Mucosa of descending colon (tissue), 3 donors: ENCODE measurements at regions not wholly inside any gene's neighbourhood (a gene's known extent, or its start where the extent isn't known, plus 50 kb on each side); places are given as distances from the start of the nearest gene placed in this dataset.
"Not testable (repeated sequence)": the region's sequence is repeated elsewhere in the genome, so short reads cannot be mapped to it uniquely, and the experiment has no call there.

Experiments used
- ATAC-seq: fragments of 200-7000 bp; cut with Tn5 transposase; one replicate; pipeline ENCODE4 v1.9.1; 2020; ENCODE audit warnings: mild to moderate bottlenecking, moderate library complexity
- DNase-seq, 3 donors: peaks; one replicate each; pipeline ENCODE4 v3.0.0-alpha.2; 2020
- H3K36me3 ChIP-seq: fragments of 200-600 bp; one replicate; pipeline ENCODE4 v1.8.0; 2021; ENCODE audit warnings: low read depth, mild to moderate bottlenecking
- H3K4me1 ChIP-seq: fragments of 200-600 bp; one replicate; pipeline ENCODE4 v1.8.0; 2021; ENCODE audit warnings: low read depth, mild to moderate bottlenecking
- H3K4me3 ChIP-seq: fragments of 200-600 bp; one replicate; pipeline ENCODE4 v1.8.0; 2021; ENCODE audit warnings: mild to moderate bottlenecking
- H3K9me3 ChIP-seq: fragments of 200-600 bp; one replicate; pipeline ENCODE4 v1.8.0; 2021; ENCODE audit warnings: mild to moderate bottlenecking
- intact Hi-C, 2 donors: fragments of 100-400 bp; cut with DNase I in 1 of 2; cut with micrococcal nuclease in 1 of 2; formaldehyde crosslinking; loops; one replicate each; pipeline versions ENCODE4 v1.11.0 to v1.11.1; 2022; cut with DNase I, micrococcal nuclease
- TF ChIP-seq, protein P1 (sequence below): fragments of 200-600 bp; IDR thresholded peaks from one replicate; pipeline ENCODE4 v1.8.0; 2022; ENCODE audit warnings: antibody characterized with exemption, mild to moderate bottlenecking
- donor health status: DM: no; HTN: no; CAD: no; lungs with moderate emphysema.
- donor health status: DM: no; HTN: no; CAD: no.
- donor health status: DM: no; HTN: yes; CAD: no.

- no peak for DNase-seq
- no peak for ATAC-seq
- intact Hi-C loops = no loop called here
- Histone ChIP-seq H3K9me3 (peaks cover 31% of the 10 kb centered on the region), H3K4me3 (no peak overlapping the region), H3K4me1 (no peaks in the 10 kb centered on the region), H3K36me3 (no peaks in the 10 kb centered on the region)
- TF ChIP-seq, protein P1, sequence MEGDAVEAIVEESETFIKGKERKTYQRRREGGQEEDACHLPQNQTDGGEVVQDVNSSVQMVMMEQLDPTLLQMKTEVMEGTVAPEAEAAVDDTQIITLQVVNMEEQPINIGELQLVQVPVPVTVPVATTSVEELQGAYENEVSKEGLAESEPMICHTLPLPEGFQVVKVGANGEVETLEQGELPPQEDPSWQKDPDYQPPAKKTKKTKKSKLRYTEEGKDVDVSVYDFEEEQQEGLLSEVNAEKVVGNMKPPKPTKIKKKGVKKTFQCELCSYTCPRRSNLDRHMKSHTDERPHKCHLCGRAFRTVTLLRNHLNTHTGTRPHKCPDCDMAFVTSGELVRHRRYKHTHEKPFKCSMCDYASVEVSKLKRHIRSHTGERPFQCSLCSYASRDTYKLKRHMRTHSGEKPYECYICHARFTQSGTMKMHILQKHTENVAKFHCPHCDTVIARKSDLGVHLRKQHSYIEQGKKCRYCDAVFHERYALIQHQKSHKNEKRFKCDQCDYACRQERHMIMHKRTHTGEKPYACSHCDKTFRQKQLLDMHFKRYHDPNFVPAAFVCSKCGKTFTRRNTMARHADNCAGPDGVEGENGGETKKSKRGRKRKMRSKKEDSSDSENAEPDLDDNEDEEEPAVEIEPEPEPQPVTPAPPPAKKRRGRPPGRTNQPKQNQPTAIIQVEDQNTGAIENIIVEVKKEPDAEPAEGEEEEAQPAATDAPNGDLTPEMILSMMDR = no peak
Observed at GRCh38 chr6:86629123-86629522, 308.2 kb upstream of the HTR1E start.

- Histone ChIP-seq H3K4me1 (no peaks in the 10 kb centered on the region), H3K36me3 (no peaks in the 10 kb centered on the region), H3K4me3 (no peak overlapping the region), H3K9me3 (peaks cover 52% of the 10 kb centered on the region)
- intact Hi-C loops = no loop called here
- no peak for DNase-seq
- ATAC-seq = no peak
- TF ChIP-seq, protein P1 = no peak
Observed at GRCh38 chr6:86619428-86619827, 317.9 kb upstream of the HTR1E start.

DNA sequence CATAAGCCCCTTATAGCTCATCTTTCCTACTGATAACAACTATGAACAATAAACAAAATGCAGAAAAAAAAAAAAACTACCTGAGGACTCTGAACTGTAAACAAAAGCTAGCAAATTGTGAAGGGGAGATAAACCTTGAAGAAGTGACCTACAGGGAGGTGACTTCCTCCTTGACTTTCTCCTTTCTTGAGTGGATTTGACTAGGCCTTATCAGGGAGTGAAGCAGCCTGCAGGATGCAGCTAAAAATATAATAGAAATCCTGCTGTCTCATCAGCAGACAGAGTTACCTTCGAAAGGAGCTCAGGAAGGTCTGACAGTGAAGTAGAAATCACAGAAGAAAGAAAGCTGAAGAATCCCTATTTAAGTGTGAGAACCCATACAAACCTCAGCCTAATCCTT, 322.0 kb upstream of the HTR1E start:
- no peak for ATAC-seq
- H3K4me1 ChIP-seq = no peaks in the 10 kb centered on the region
- no peak overlapping the region for H3K4me3 ChIP-seq
- TF ChIP-seq, protein P1 = no peak
- H3K36me3 ChIP-seq = no peaks in the 10 kb centered on the region
- peaks cover 36% of the 10 kb centered on the region for H3K9me3 ChIP-seq
- no peak for DNase-seq
- intact Hi-C loops = no loop called here

- intact Hi-C loops = no loop called here
- no peak for ATAC-seq
- no peak for DNase-seq
- H3K36me3 ChIP-seq = no peaks in the 10 kb centered on the region
- H3K9me3 ChIP-seq = peaks cover 29% of the 10 kb centered on the region
- no peak overlapping the region for H3K4me3 ChIP-seq
- no peaks in the 10 kb centered on the region for H3K4me1 ChIP-seq
- TF ChIP-seq, protein P1 = no peak
Observed at GRCh38 chr6:86609549-86610388, 327.6 kb upstream of the HTR1E start.

GRCh38 chr6:86603364-86603763, 334.0 kb upstream of the HTR1E start:
- H3K4me3 ChIP-seq, DNase-seq, intact Hi-C loops, H3K36me3 ChIP-seq, H3K4me1 ChIP-seq, ATAC-seq: not testable (repeated sequence)
- H3K9me3 ChIP-seq = peaks cover 23% of the 10 kb centered on the region

- DNase-seq, H3K4me1 ChIP-seq, intact Hi-C loops, H3K36me3 ChIP-seq, H3K4me3 ChIP-seq, ATAC-seq: not testable (repeated sequence)
- H3K9me3 ChIP-seq = peaks cover 15% of the 10 kb centered on the region
Observed at GRCh38 chr6:86602093-86602492, 335.2 kb upstream of the HTR1E start.

- intact Hi-C loops, ATAC-seq, H3K36me3 ChIP-seq, DNase-seq, H3K4me1 ChIP-seq, H3K4me3 ChIP-seq: not testable (repeated sequence)
- peaks cover 14% of the 10 kb centered on the region for H3K9me3 ChIP-seq
Observed at GRCh38 chr6:86598969-86599368, 338.4 kb upstream of the HTR1E start.
